Activated CD4-positive, alpha-beta memory T cell treated with anti-CD3 and anti-CD28 coated beads for 36 hours (primary cell): ENCODE measurements at regions not wholly inside any gene's neighbourhood (a gene's known extent, or its start where the extent isn't known, plus 50 kb on each side); places are given as distances from the start of the nearest gene placed in this dataset.

Experiments
- CTCF ChIA-PET: fragments of 350-600 bp; sonication (Branson Sonifier 250); formaldehyde crosslinking; loops from one replicate; lab custom pipeline; 2021; ENCODE audit warnings: antibody characterized with exemption, inconsistent platforms; lab: Charles Lee
- POLR2A ChIA-PET: fragments of 350-600 bp; sonication (Branson Sonifier 250); formaldehyde crosslinking; loops from one replicate; lab custom pipeline; 2021; ENCODE audit warnings: antibody characterized with exemption; lab: Charles Lee
- DNase-seq: peaks from one replicate; pipeline ENCODE4 v3.0.0-alpha.2; 2020
- H3K27ac Mint-ChIP-seq: one replicate; pipeline ENCODE4 v1.8.0; 2021; ENCODE audit warnings: mixed read lengths
- H3K27me3 Mint-ChIP-seq: one replicate; pipeline ENCODE4 v1.8.0; 2021; ENCODE audit warnings: mixed read lengths
- H3K36me3 Mint-ChIP-seq: one replicate; pipeline ENCODE4 v1.8.0; 2021; ENCODE audit warnings: mixed read lengths
- H3K4me1 Mint-ChIP-seq: one replicate; pipeline ENCODE4 v1.8.0; 2021; ENCODE audit warnings: low read depth, mixed read lengths
- H3K4me3 Mint-ChIP-seq: one replicate; pipeline ENCODE4 v1.8.0; 2021; ENCODE audit warnings: mild to moderate bottlenecking, mixed read lengths
- H3K9me3 Mint-ChIP-seq: one replicate; pipeline ENCODE4 v1.8.0; 2021; ENCODE audit warnings: mixed read lengths
- intact Hi-C: fragments of 100-400 bp; cut with micrococcal nuclease; formaldehyde crosslinking; loops from one replicate; pipeline ENCODE4 v1.15.1; 2023

GRCh38 chr11:82599836-82600235, 133.8 kb downstream of the FAM181B start:
- Mint-ChIP-seq H3K4me1 (no peaks in the 10 kb centered on the region), H3K27me3 (no peaks in the 10 kb centered on the region), H3K9me3 (no peaks in the 10 kb centered on the region), H3K27ac (no peak overlapping the region), H3K4me3 (no peak overlapping the region), H3K36me3 (no peaks in the 10 kb centered on the region)
- ChIA-PET CTCF (no interaction called here), POLR2A (no interaction called here)
- no peak for DNase-seq
- intact Hi-C loops = no loop called here

GRCh38 chr11:82586581-82586980, 147.1 kb downstream of the FAM181B start:
- CTCF ChIA-PET = no interaction called here
- H3K4me3 Mint-ChIP-seq = no peak overlapping the region
- POLR2A ChIA-PET = no interaction called here
- no peak for DNase-seq
- H3K9me3 Mint-ChIP-seq = no peaks in the 10 kb centered on the region
- H3K27me3 Mint-ChIP-seq = no peaks in the 10 kb centered on the region
- no peak overlapping the region for H3K27ac Mint-ChIP-seq
- no peaks in the 10 kb centered on the region for H3K4me1 Mint-ChIP-seq
- H3K36me3 Mint-ChIP-seq = no peaks in the 10 kb centered on the region
- intact Hi-C loops = no loop called here

- intact Hi-C loops = no loop called here
- Mint-ChIP-seq H3K9me3 (no peaks in the 10 kb centered on the region), H3K27me3 (peaks cover 1% of the 10 kb centered on the region), H3K27ac (no peak overlapping the region), H3K4me1 (no peaks in the 10 kb centered on the region), H3K4me3 (no peak overlapping the region), H3K36me3 (no peaks in the 10 kb centered on the region)
- no peak for DNase-seq
- POLR2A ChIA-PET = no interaction called here
- CTCF ChIA-PET = no interaction called here
Observed at GRCh38 chr11:82577246-82577645, 156.4 kb downstream of the FAM181B start.

- ChIA-PET POLR2A (no interaction called here), CTCF (no interaction called here)
- Mint-ChIP-seq H3K9me3 (no peaks in the 10 kb centered on the region), H3K4me3 (no peak overlapping the region), H3K27ac (no peak overlapping the region), H3K4me1 (no peaks in the 10 kb centered on the region), H3K36me3 (no peaks in the 10 kb centered on the region), H3K27me3 (no peaks in the 10 kb centered on the region)
- no peak for DNase-seq
- intact Hi-C loops = no loop called here
Observed at GRCh38 chr11:82560836-82561235, 172.8 kb downstream of the FAM181B start.

- DNase-seq = no peak
- Mint-ChIP-seq H3K27me3 (no peaks in the 10 kb centered on the region), H3K4me3 (no peak overlapping the region), H3K9me3 (no peaks in the 10 kb centered on the region), H3K27ac (no peak overlapping the region), H3K4me1 (no peaks in the 10 kb centered on the region), H3K36me3 (no peaks in the 10 kb centered on the region)
- ChIA-PET CTCF (no interaction called here), POLR2A (no interaction called here)
- intact Hi-C loops = no loop called here
Observed at GRCh38 chr11:82559609-82560008, 174.1 kb downstream of the FAM181B start.

GRCh38 chr11:82557274-82557673, 176.4 kb downstream of the FAM181B start:
- H3K4me3 Mint-ChIP-seq = no peak overlapping the region
- no peak overlapping the region for H3K27ac Mint-ChIP-seq
- intact Hi-C loops = no loop called here
- H3K36me3 Mint-ChIP-seq = no peaks in the 10 kb centered on the region
- DNase-seq = no peak
- H3K4me1 Mint-ChIP-seq = no peaks in the 10 kb centered on the region
- POLR2A ChIA-PET = no interaction called here
- H3K9me3 Mint-ChIP-seq = no peaks in the 10 kb centered on the region
- CTCF ChIA-PET = no interaction called here
- H3K27me3 Mint-ChIP-seq = no peaks in the 10 kb centered on the region

GRCh38 chr11:82556210-82556609, 177.5 kb downstream of the FAM181B start:
- Mint-ChIP-seq H3K27ac (no peak overlapping the region), H3K9me3 (no peaks in the 10 kb centered on the region), H3K27me3 (no peaks in the 10 kb centered on the region), H3K4me3 (no peak overlapping the region), H3K36me3 (no peaks in the 10 kb centered on the region), H3K4me1 (no peaks in the 10 kb centered on the region)
- intact Hi-C loops = no loop called here
- DNase-seq = no peak
- ChIA-PET CTCF (no interaction called here), POLR2A (no interaction called here)

- POLR2A ChIA-PET = no interaction called here
- no peaks in the 10 kb centered on the region for H3K36me3 Mint-ChIP-seq
- no peak overlapping the region for H3K4me3 Mint-ChIP-seq
- peaks cover 2% of the 10 kb centered on the region for H3K9me3 Mint-ChIP-seq
- no peak for DNase-seq
- H3K27ac Mint-ChIP-seq = no peak overlapping the region
- H3K4me1 Mint-ChIP-seq = no peaks in the 10 kb centered on the region
- no peaks in the 10 kb centered on the region for H3K27me3 Mint-ChIP-seq
- CTCF ChIA-PET = no interaction called here
- intact Hi-C loops = no loop called here
Observed at GRCh38 chr11:82546661-82547557, 186.8 kb downstream of the FAM181B start.

GRCh38 chr11:82539669-82540068, 194.0 kb downstream of the FAM181B start:
- H3K4me1 Mint-ChIP-seq = no peaks in the 10 kb centered on the region
- DNase-seq = no peak
- CTCF ChIA-PET = no interaction called here
- no peak overlapping the region for H3K27ac Mint-ChIP-seq
- H3K27me3 Mint-ChIP-seq = no peaks in the 10 kb centered on the region
- POLR2A ChIA-PET = no interaction called here
- H3K36me3 Mint-ChIP-seq = no peaks in the 10 kb centered on the region
- H3K9me3 Mint-ChIP-seq = no peaks in the 10 kb centered on the region
- H3K4me3 Mint-ChIP-seq = no peak overlapping the region
- intact Hi-C loops = no loop called here

- H3K9me3 Mint-ChIP-seq = no peaks in the 10 kb centered on the region
- H3K4me3 Mint-ChIP-seq = no peak overlapping the region
- ChIA-PET CTCF (no interaction called here), POLR2A (no interaction called here)
- intact Hi-C loops = no loop called here
- DNase-seq = no peak
- H3K4me1 Mint-ChIP-seq = no peaks in the 10 kb centered on the region
- no peak overlapping the region for H3K27ac Mint-ChIP-seq
- no peaks in the 10 kb centered on the region for H3K36me3 Mint-ChIP-seq
- H3K27me3 Mint-ChIP-seq = no peaks in the 10 kb centered on the region
Observed at GRCh38 chr11:82536706-82537105, 197.0 kb downstream of the FAM181B start.

GRCh38 chr11:82533628-82534327, 199.9 kb downstream of the FAM181B start:
- intact Hi-C loops = no loop called here
- POLR2A ChIA-PET = no interaction called here

GRCh38 chr11:82529936-82530335, 203.7 kb downstream of the FAM181B start:
- no peak overlapping the region for H3K4me3 Mint-ChIP-seq
- intact Hi-C loops = no loop called here
- CTCF ChIA-PET = no interaction called here
- H3K36me3 Mint-ChIP-seq = no peaks in the 10 kb centered on the region
- H3K27ac Mint-ChIP-seq = no peak overlapping the region
- no peaks in the 10 kb centered on the region for H3K27me3 Mint-ChIP-seq
- no peak for DNase-seq
- H3K4me1 Mint-ChIP-seq = no peaks in the 10 kb centered on the region
- POLR2A ChIA-PET = no interaction called here
- H3K9me3 Mint-ChIP-seq = no peaks in the 10 kb centered on the region

More at GRCh38 chr11:82533628-82534327, 199.9 kb downstream of the FAM181B start:
- DNase-seq = no peak
- Mint-ChIP-seq H3K27ac (no peak overlapping the region), H3K27me3 (no peaks in the 10 kb centered on the region), H3K36me3 (no peaks in the 10 kb centered on the region), H3K9me3 (no peaks in the 10 kb centered on the region), H3K4me1 (no peaks in the 10 kb centered on the region), H3K4me3 (no peak overlapping the region)
- CTCF ChIA-PET = no interaction called here
